ENCODE measurements at regions not wholly inside any gene's neighbourhood (a gene's known extent, or its start where the extent isn't known, plus 50 kb on each side); places are given as distances from the start of the nearest gene placed in this dataset.

GRCh38 chr2:55099878-55100820 is 49.9 kb upstream of the RTN4 start:
- POLR2A ChIA-PET: interaction anchor here (0.6 to 1.3 kb wide), 2 partner anchors 15 to 52 kb away, joined by 3 to 4 read pairs; no protein-coding TSS in a partner anchor

More at GRCh38 chr2:55099878-55100820, 49.9 kb upstream of the RTN4 start:
- no peak for FAIRE-seq
- Histone ChIP-seq H3K36me3 (replicated peaks in 1 of 2; ENCODE audit: control insufficient read depth in 1 of 2, insufficient read depth in 2 of 2, low read length in 2 of 2) (no peaks in the 10 kb centered on the region), H3K27ac (ENCODE audit: extremely low read length, insufficient read depth, low read length) (no peak overlapping the region), H3K9ac (ENCODE audit: insufficient read depth, low read depth, low read length) (no peak overlapping the region), H3K4me2 (ENCODE audit: low read depth, low read length) (peak overlapping the region; percentile 27; the same call in 1 of the 2 replicates), H3K9me3 (ENCODE audit: low read length) (no peaks in the 10 kb centered on the region), H3K4me1 (ENCODE audit: insufficient read depth, low read length) (peaks cover 21% of the 10 kb centered on the region), H4K20me1 (ENCODE audit: insufficient read depth, low read length) (no peaks in the 10 kb centered on the region), H3K79me2 (ENCODE audit: insufficient read depth, low read length) (no peaks in the 10 kb centered on the region), H2AFZ (ENCODE audit: low read length) (peak overlapping the region; percentile 18), H3K27me3 (ENCODE audit: control insufficient read depth in 1 of 2, insufficient read depth in 2 of 2, low read length in 2 of 2) (no peaks in the 10 kb centered on the region), H3K4me3 (replicated peaks in 1 of 3; ENCODE audit: insufficient read depth in 1 of 3, low read depth in 2 of 3, low read length in 3 of 3) (no peak overlapping the region)
- ATAC-seq: no peak
- no peak for DNase-seq (ENCODE audit: low spot score)
- intact Hi-C loops (cut with micrococcal nuclease; ENCODE audit: unreplicated experiment) (no loop called here), in situ Hi-C loops (cut with HindIII; ENCODE audit: extremely low pct_ligation_motif_present, low pct_unique_long_range_greater_than_20kb) (no loop called here)
- BruUV-seq (replicated peaks): no TSS peak
- CTCF ChIA-PET (ENCODE audit: low intra/inter-chr PET ratio, low total read pairs): no interaction called here
- TF ChIP-seq HMG20A (CRISPR knock-in tag; IDR thresholded peaks at IDR 0.05; ENCODE audit: borderline replicate concordance) (peak; percentile 40; the same call in 1 of the 2 replicates), POLR2G (IDR thresholded peaks at IDR 0.05; ENCODE audit: low read depth, low read length) (no peak), CEBPB (IDR thresholded peaks at IDR 0.05; ENCODE audit: borderline replicate concordance, low read depth, low read length) (peak; percentile 79), KLF12 (CRISPR knock-in tag; IDR thresholded peaks at IDR 0.05; ENCODE audit: borderline replicate concordance) (no peak), ZBTB20 (CRISPR knock-in tag; IDR thresholded peaks at IDR 0.05; ENCODE audit: borderline replicate concordance, low read depth) (no peak), ATF7 (IDR thresholded peaks at IDR 0.05) (peak; percentile 84), ATF7 (CRISPR knock-in tag; IDR thresholded peaks at IDR 0.05) (no peak), CEBPG (CRISPR knock-in tag; IDR thresholded peaks at IDR 0.05) (peak; percentile 80), ZNF780A (CRISPR knock-in tag; IDR thresholded peaks at IDR 0.05) (0 out of 2 replicates have a peak, but pooled peaks have one; percentile 30)
- TF ChIP-seq, protein P1, sequence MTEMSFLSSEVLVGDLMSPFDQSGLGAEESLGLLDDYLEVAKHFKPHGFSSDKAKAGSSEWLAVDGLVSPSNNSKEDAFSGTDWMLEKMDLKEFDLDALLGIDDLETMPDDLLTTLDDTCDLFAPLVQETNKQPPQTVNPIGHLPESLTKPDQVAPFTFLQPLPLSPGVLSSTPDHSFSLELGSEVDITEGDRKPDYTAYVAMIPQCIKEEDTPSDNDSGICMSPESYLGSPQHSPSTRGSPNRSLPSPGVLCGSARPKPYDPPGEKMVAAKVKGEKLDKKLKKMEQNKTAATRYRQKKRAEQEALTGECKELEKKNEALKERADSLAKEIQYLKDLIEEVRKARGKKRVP (CRISPR knock-in tag; IDR thresholded peaks at IDR 0.05): peak in 1 of 2 experiments; percentile 98; a peak in 2 of 4 replicates
- 64% methylated on average over 5 of the region's 5 CpGs for WGBS (ENCODE audit: low lambda C conversion rate)

Measured in HepG2 (cell line).